ENCODE measurements at regions not wholly inside any gene's neighbourhood (a gene's known extent, or its start where the extent isn't known, plus 50 kb on each side); places are given as distances from the start of the nearest gene placed in this dataset.

- H3K9me3 ChIP-seq, result no peaks in the 10 kb centered on the region
- H3K36me3 ChIP-seq, result no peaks in the 10 kb centered on the region
- DNase-seq (no peak), ATAC-seq (ENCODE audit: low FRiP score in 2 of 2) (no peak)
- H3K4me3 ChIP-seq, result no peak overlapping the region
- no peaks in the 10 kb centered on the region for H3K4me1 ChIP-seq
- H3K27me3 ChIP-seq, result no peaks in the 10 kb centered on the region
- TF ChIP-seq POLR2AphosphoS5 (IDR thresholded peaks at IDR 0.05), result no peak
- no peak for TF ChIP-seq EP300 (IDR thresholded peaks at IDR 0.05)
- TF ChIP-seq, protein P1, sequence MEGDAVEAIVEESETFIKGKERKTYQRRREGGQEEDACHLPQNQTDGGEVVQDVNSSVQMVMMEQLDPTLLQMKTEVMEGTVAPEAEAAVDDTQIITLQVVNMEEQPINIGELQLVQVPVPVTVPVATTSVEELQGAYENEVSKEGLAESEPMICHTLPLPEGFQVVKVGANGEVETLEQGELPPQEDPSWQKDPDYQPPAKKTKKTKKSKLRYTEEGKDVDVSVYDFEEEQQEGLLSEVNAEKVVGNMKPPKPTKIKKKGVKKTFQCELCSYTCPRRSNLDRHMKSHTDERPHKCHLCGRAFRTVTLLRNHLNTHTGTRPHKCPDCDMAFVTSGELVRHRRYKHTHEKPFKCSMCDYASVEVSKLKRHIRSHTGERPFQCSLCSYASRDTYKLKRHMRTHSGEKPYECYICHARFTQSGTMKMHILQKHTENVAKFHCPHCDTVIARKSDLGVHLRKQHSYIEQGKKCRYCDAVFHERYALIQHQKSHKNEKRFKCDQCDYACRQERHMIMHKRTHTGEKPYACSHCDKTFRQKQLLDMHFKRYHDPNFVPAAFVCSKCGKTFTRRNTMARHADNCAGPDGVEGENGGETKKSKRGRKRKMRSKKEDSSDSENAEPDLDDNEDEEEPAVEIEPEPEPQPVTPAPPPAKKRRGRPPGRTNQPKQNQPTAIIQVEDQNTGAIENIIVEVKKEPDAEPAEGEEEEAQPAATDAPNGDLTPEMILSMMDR (IDR thresholded peaks at IDR 0.05), result no peak
- no peak for TF ChIP-seq POLR2A (IDR thresholded peaks at IDR 0.05)
- no peak overlapping the region for H3K27ac ChIP-seq
Measured at GRCh38 chr5:66407765-66408164, 188.4 kb upstream of the MAST4 start.

DNA sequence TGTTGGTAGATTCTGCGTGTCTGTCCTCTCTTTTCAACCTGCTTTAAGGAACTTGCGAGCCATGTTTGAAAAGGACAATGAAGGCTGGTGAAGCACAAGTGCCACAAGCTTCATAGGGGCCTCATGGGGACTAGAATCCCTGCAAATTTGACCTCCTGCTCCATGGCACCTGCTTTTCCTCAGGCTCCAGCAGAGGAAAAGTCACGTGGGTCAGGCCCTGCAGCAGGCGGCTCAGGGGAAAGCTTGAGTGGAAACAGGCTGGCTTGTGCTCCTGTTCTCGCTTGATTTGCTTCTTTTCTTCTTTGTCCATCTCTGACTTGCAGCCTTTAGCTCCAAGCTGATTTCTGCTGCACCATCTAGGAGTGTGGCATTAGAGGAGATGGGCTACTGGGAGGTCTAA is 187.6 kb upstream of the MAST4 start:
- no peak for DNase-seq
- no peak overlapping the region for H3K27ac ChIP-seq
- TF ChIP-seq POLR2A (IDR thresholded peaks at IDR 0.05) (no peak), EP300 (IDR thresholded peaks at IDR 0.05) (no peak), POLR2AphosphoS5 (IDR thresholded peaks at IDR 0.05) (no peak)
- TF ChIP-seq, protein P1 (IDR thresholded peaks at IDR 0.05), result no peak
- 92 to 94% methylated on average over 5 of the region's 5 CpGs for WGBS, 2 donors
- no peaks in the 10 kb centered on the region for H3K27me3 ChIP-seq
- ATAC-seq (ENCODE audit: low FRiP score in 2 of 2), result no peak
- no peaks in the 10 kb centered on the region for H3K9me3 ChIP-seq
- no peaks in the 10 kb centered on the region for H3K36me3 ChIP-seq
- H3K4me1 ChIP-seq, result no peaks in the 10 kb centered on the region
- no peak overlapping the region for H3K4me3 ChIP-seq

GRCh38 chr5:66410122-66410521 is 186.1 kb upstream of the MAST4 start:
- Histone ChIP-seq H3K27me3 (no peaks in the 10 kb centered on the region), H3K4me3 (no peak overlapping the region), H3K27ac (no peak overlapping the region), H3K36me3 (no peaks in the 10 kb centered on the region), H3K9me3 (no peaks in the 10 kb centered on the region), H3K4me1 (no peaks in the 10 kb centered on the region)
- no peak for ATAC-seq (ENCODE audit: low FRiP score in 2 of 2)
- 70 to 85% methylated on average over 7 of the region's 7 CpGs for WGBS, 2 donors
- TF ChIP-seq, protein P1 (IDR thresholded peaks at IDR 0.05), result no peak
- TF ChIP-seq EP300 (IDR thresholded peaks at IDR 0.05), result no peak
- no peak for TF ChIP-seq POLR2A (IDR thresholded peaks at IDR 0.05)
- TF ChIP-seq POLR2AphosphoS5 (IDR thresholded peaks at IDR 0.05), result no peak
- DNase-seq, result no peak

GRCh38 chr5:66411701-66412100 is 184.5 kb upstream of the MAST4 start:
- H3K27ac ChIP-seq, result no peak overlapping the region
- no peaks in the 10 kb centered on the region for H3K9me3 ChIP-seq
- no peak for DNase-seq
- H3K4me3 ChIP-seq, result no peak overlapping the region
- no peaks in the 10 kb centered on the region for H3K4me1 ChIP-seq
- H3K27me3 ChIP-seq, result no peaks in the 10 kb centered on the region
- H3K36me3 ChIP-seq, result no peaks in the 10 kb centered on the region
- no peak for TF ChIP-seq EP300 (IDR thresholded peaks at IDR 0.05)
- no peak for TF ChIP-seq POLR2AphosphoS5 (IDR thresholded peaks at IDR 0.05)
- TF ChIP-seq, protein P1 (IDR thresholded peaks at IDR 0.05), result no peak
- no peak for TF ChIP-seq POLR2A (IDR thresholded peaks at IDR 0.05)
- no peak for ATAC-seq (ENCODE audit: low FRiP score in 2 of 2)
- 79 to 94% methylated on average over 1 of the region's 1 CpG for WGBS, 2 donors

GRCh38 chr5:66413931-66414330 is 182.3 kb upstream of the MAST4 start:
- no peaks in the 10 kb centered on the region for H3K36me3 ChIP-seq
- DNase-seq (no peak), ATAC-seq (ENCODE audit: low FRiP score in 2 of 2) (no peak)
- WGBS, 2 donors, result 71 to 88% methylated on average over 1 of the region's 1 CpG
- no peak for TF ChIP-seq EP300 (IDR thresholded peaks at IDR 0.05)
- TF ChIP-seq POLR2AphosphoS5 (IDR thresholded peaks at IDR 0.05), result no peak
- TF ChIP-seq, protein P1 (IDR thresholded peaks at IDR 0.05), result no peak
- no peak for TF ChIP-seq POLR2A (IDR thresholded peaks at IDR 0.05)
- H3K27ac ChIP-seq, result no peak overlapping the region
- H3K9me3 ChIP-seq, result no peaks in the 10 kb centered on the region
- no peaks in the 10 kb centered on the region for H3K4me1 ChIP-seq
- H3K4me3 ChIP-seq, result no peak overlapping the region
- no peaks in the 10 kb centered on the region for H3K27me3 ChIP-seq

Data from upper lobe of left lung (tissue), 6 donors.